Keratinocyte (primary cell): ENCODE measurements at regions not wholly inside any gene's neighbourhood (a gene's known extent, or its start where the extent isn't known, plus 50 kb on each side); places are given as distances from the start of the nearest gene placed in this dataset.

Experiments used
- DNase-seq: peaks from one replicate; pipeline ENCODE4 v3.0.0-alpha.2; 2011; ENCODE audit warnings: low read depth, missing footprints, low spot score
- FAIRE-seq: peaks from 2 replicates; lab custom pipeline; 2011; peaks lifted over from hg19 to GRCh38; lab: Jason Lieb, UNC
- H2AFZ ChIP-seq: 2 replicates; pipeline ENCODE4 v1.6.0; 2012; ENCODE audit warnings: low read length, control low read depth, inconsistent platforms; ENCODE audit not compliant: control insufficient read depth
- H3K27ac ChIP-seq: 2 replicates; pipeline ENCODE4 v1.5.1; 2011; ENCODE audit warnings: low read length; ENCODE audit not compliant: control insufficient read depth, insufficient read depth
- H3K27me3 ChIP-seq: 3 replicates; pipeline ENCODE4 v1.6.0; 2011; ENCODE audit warnings: low read length; ENCODE audit not compliant: control insufficient read depth, insufficient read depth; ENCODE audit errors: extremely low read depth
- H3K36me3 ChIP-seq, 2 experiments: 2 replicates in 1 of 2; 3 replicates in 1 of 2; pipeline ENCODE4 v1.5.1; 2011; ENCODE audit warnings: low read length in 2 of 2, mild to moderate bottlenecking in 1 of 2; ENCODE audit not compliant: control insufficient read depth in 2 of 2, insufficient read depth in 2 of 2; ENCODE audit errors: extremely low read depth in 1 of 2
- H3K4me1 ChIP-seq: 3 replicates; pipeline ENCODE4 v1.5.1; 2011; ENCODE audit warnings: low read length; ENCODE audit not compliant: control insufficient read depth, insufficient read depth; ENCODE audit errors: extremely low read depth
- H3K4me2 ChIP-seq: 3 replicates; pipeline ENCODE4 v1.6.0; 2011; ENCODE audit warnings: low read depth, low read length; ENCODE audit not compliant: control insufficient read depth, insufficient read depth; ENCODE audit errors: extremely low read depth
- H3K4me3 ChIP-seq, 3 experiments: fragments of 200-600 bp in 1 of 3; sonication (generic) in 1 of 3; 2 replicates in 2 of 3; 3 replicates in 1 of 3; pipeline ENCODE4 v1.5.1; 2011 to 2016; ENCODE audit warnings: low read length in 3 of 3, mild to moderate bottlenecking in 3 of 3, control low read depth in 2 of 3, inconsistent platforms in 1 of 3, low read depth in 1 of 3, mixed read lengths in 1 of 3, mixed run types in 1 of 3, moderate library complexity in 1 of 3; ENCODE audit not compliant: control insufficient read depth in 2 of 3, insufficient read depth in 2 of 3; ENCODE audit errors: extremely low read depth in 1 of 3
- H3K79me2 ChIP-seq: 2 replicates; pipeline ENCODE4 v1.6.0; 2012; ENCODE audit warnings: low read length; ENCODE audit not compliant: control insufficient read depth, insufficient read depth
- H3K9ac ChIP-seq: 3 replicates; pipeline ENCODE4 v1.6.0; 2011; ENCODE audit warnings: low read length; ENCODE audit not compliant: control insufficient read depth, insufficient read depth; ENCODE audit errors: extremely low read depth
- H3K9me1 ChIP-seq: 3 replicates; pipeline ENCODE4 v1.6.0; 2011; ENCODE audit warnings: low read length; ENCODE audit not compliant: control insufficient read depth, insufficient read depth; ENCODE audit errors: extremely low read depth
- H3K9me3 ChIP-seq: 2 replicates; pipeline ENCODE4 v1.5.1; 2012; ENCODE audit warnings: low read depth, low read length; ENCODE audit not compliant: control insufficient read depth
- H4K20me1 ChIP-seq: 3 replicates; pipeline ENCODE4 v1.6.0; 2011; ENCODE audit warnings: low read length; ENCODE audit not compliant: control insufficient read depth, insufficient read depth; ENCODE audit errors: extremely low read depth
- CTCF ChIP-seq, 3 experiments: IDR thresholded peaks in 1 of 3; conservative IDR thresholded peaks in 1 of 3; optimal IDR thresholded peaks in 1 of 3; 2 replicates in 2 of 3; 3 replicates in 1 of 3; pipeline versions ENCODE3 to v1.5.1; 2011; ENCODE audit warnings: low read length in 3 of 3, mild to moderate bottlenecking in 3 of 3, moderate library complexity in 2 of 3, control low read depth in 1 of 3, inconsistent platforms in 1 of 3; ENCODE audit not compliant: insufficient read depth in 2 of 3; ENCODE audit errors: extremely low read depth in 1 of 3
- EZH2 ChIP-seq: IDR thresholded peaks from one replicate; pipeline ENCODE4 v1.6.1; 2012; ENCODE audit warnings: inconsistent platforms, mild to moderate bottlenecking, low read length, moderate library complexity
- dilution Hi-C: fragments of 300-500 bp; cut with MboI; formaldehyde crosslinking; loops from one replicate; pipeline ENCODE4 v1.7.0; 2020; ENCODE audit warnings: low sequenced_read_pairs; ENCODE audit not compliant: extremely low pct_ligation_motif_present

GRCh38 chr13:24606486-24607170 is 73.6 kb upstream of the ATP12A start:
- DNase-seq (no peak), FAIRE-seq (no peak)
- dilution Hi-C loops = no loop called here
- Histone ChIP-seq H3K27me3 (no peaks in the 10 kb centered on the region), H3K9ac (no peak overlapping the region), H3K4me2 (no peak overlapping the region), H4K20me1 (no peaks in the 10 kb centered on the region), H3K4me3 (no peak overlapping the region), H3K27ac (no peak overlapping the region), H3K9me3 (no peaks in the 10 kb centered on the region), H2AFZ (no peak overlapping the region), H3K36me3 (no peaks in the 10 kb centered on the region), H3K79me2 (no peaks in the 10 kb centered on the region), H3K9me1 (no peaks in the 10 kb centered on the region), H3K4me1 (no peaks in the 10 kb centered on the region)
- TF ChIP-seq EZH2 (no peak), CTCF (optimal IDR thresholded peaks at IDR 0.05 in 1 of 3, IDR thresholded peaks at IDR 0.05 in 1 of 3, conservative IDR thresholded peaks at IDR 0.05 in 1 of 3; ENCODE audit: extremely low read depth in 1 of 3, insufficient read depth in 2 of 3, low read length in 3 of 3) (no peak)

DNA sequence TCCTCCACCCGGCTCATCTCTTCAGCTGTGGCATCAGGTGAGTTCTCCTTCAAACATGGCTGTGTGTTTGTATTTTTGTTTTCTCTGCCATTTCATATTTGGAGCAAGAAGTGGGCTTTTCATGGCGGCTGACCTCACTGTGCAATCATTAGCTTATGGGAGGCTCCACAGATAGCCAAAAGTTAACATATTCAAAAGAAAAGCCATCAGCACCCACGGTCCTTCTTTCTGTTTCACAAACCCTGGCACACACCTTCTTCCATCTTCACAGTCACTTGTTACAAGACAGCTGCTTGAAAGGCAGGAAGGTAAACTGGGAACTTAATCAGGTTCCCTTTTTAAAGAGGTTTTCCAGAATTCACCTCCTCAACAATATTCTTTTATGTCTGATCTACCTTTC is 69.3 kb upstream of the ATP12A start:
- Histone ChIP-seq H3K9me1 (no peaks in the 10 kb centered on the region), H4K20me1 (no peaks in the 10 kb centered on the region), H3K9me3 (no peaks in the 10 kb centered on the region), H3K36me3 (no peaks in the 10 kb centered on the region), H3K4me1 (no peaks in the 10 kb centered on the region), H2AFZ (no peak overlapping the region), H3K79me2 (no peaks in the 10 kb centered on the region), H3K27ac (no peak overlapping the region), H3K27me3 (no peaks in the 10 kb centered on the region), H3K4me3 (no peak overlapping the region), H3K9ac (no peak overlapping the region), H3K4me2 (no peak overlapping the region)
- DNase-seq (no peak), FAIRE-seq (no peak)
- TF ChIP-seq EZH2 (no peak), CTCF (optimal IDR thresholded peaks at IDR 0.05 in 1 of 3, IDR thresholded peaks at IDR 0.05 in 1 of 3, conservative IDR thresholded peaks at IDR 0.05 in 1 of 3; ENCODE audit: extremely low read depth in 1 of 3, insufficient read depth in 2 of 3, low read length in 3 of 3) (no peak)
- dilution Hi-C loops = no loop called here
